CMK (cell line): ENCODE measurements at regions not wholly inside any gene's neighbourhood (a gene's known extent, or its start where the extent isn't known, plus 50 kb on each side); places are given as distances from the start of the nearest gene placed in this dataset.
A peak's percentile ranks its signal among the peaks of the same experiment; 100 is the strongest.

Experiments used
- DNase-seq: peaks from one replicate; pipeline ENCODE4 v3.0.0-alpha.2; 2010; ENCODE audit warnings: low read depth

DNA sequence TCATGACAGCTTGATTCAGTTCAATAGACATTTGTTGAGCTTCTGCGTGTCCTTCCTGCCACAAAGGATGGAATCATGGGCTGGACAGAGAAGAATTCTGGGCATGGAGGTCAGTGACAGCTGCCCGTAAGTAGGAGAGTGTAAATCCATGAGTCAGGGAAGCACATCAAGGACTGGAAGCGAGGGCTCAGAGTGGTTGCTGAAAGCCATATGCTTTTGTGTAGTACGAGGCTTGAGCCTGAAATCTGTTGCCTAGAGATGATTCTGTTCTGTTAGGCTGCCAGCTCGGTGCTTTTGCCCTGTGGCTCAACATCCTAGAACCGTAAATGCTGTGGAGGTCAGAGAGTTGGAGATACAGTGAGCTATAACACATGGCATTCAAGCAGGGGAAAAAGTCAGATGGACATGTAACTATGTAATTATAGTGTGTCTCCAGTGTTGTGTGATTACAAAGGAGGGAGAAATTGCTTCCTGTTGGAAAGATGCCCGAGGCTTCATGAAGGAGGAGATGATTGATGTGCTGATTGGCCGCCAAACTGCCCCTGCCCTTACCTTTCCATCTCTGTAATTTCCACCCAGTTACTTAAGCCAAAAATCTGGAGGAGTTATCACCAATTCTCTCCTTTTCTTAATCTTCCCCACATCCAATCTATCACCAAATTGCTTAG, 92.8 kb upstream of the CACNA1E start:
- no peak for DNase-seq

GRCh38 chr1:181391301-181391900, 91.9 kb upstream of the CACNA1E start:
- DNase-seq = no peak

DNA sequence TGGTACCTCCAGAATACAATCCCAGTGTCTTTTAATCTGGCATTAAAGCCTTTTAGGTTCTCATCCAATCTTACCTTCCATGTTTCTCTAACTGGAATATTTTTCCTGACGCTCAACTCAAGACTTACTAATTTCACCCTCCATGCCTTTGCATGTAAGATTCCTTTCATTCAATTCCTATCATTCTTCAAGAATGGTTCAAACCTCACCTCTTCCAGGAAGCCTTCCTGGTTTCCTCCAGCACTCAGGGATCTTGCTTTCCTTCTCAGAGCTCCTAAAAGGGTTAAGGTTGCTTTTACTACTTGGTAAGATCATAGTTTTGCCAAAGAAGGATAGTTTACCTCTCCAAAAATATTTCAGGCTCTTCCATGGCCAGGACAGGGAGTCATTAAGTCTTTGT, 91.2 kb upstream of the CACNA1E start:
- DNase-seq = no peak

DNA sequence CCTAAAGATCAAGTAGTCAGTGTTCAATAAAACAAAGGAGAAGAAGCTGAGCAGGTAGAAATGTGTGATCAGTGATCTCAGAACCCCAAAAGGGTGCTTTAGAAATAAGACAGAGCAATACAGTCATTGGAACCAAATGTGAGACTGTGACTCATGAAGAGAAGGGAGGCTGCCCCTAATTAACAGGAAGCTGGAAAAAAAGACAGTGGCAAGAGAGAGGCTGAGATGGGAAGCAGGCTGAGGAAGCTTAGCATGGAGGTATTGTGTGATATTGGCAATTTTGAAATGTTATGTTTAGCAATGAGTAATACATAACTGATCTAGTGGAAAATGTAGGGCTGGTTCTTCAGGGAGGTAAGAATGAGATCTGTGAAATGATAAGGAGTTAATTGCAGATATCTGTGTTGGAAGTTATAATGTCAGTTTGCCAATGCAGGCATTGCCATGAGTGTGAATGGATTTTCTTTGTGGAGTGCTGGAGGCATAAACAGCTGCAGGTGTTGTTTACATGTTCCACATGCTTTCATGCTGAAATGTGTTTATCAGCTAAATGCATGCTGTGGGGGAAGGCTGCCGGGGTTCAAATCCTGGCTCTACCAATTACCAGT, 90.6 kb upstream of the CACNA1E start:
- no peak for DNase-seq

GRCh38 chr1:181394766-181395165, 88.6 kb upstream of the CACNA1E start:
- DNase-seq = no peak

GRCh38 chr1:181396171-181396670, 87.1 kb upstream of the CACNA1E start:
- no peak for DNase-seq

DNA sequence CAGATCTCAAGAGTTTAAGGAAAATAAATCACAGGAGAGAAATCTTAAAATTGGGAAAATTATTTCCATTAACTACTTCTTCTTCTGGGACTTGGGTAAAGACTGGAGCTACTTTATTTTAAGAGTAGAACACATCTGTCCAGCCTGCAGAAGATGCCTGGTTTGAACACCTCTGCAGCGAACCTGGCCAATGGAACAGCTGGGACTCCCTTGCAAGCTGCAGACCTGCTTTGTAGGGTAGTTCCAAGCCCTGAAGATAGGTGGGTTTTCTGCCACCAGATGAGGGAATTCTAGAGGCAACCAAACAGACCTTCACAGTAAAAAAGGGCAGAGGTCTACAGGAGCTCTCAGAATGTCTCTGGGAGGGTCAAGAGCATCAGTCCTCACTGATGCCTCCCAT, 86.5 kb upstream of the CACNA1E start:
- no peak for DNase-seq

DNA sequence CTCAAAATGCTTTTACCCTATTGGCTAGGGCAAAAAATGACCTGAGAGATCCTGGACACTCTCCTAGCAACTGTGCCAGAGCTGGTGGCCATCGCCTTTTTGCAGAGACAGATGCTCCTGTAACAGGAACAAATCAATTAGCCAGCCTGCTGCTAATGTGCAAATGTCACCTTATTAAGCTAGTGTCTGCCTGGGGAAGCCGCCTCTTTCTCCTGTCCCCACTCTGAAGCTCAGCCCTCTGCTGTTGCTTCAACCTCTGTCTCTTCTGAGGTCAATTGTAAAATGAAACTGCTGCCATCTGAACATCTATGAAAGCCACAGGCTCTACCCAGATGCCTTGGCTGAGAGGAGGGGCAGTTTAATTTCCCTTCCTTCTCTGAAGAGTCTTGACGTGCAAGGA, 85.5 kb upstream of the CACNA1E start:
- no peak for DNase-seq

- DNase-seq = no peak
Measured at GRCh38 chr1:181398544-181398943, 84.8 kb upstream of the CACNA1E start.

GRCh38 chr1:181405584-181405983, 77.7 kb upstream of the CACNA1E start:
- no peak for DNase-seq

DNA sequence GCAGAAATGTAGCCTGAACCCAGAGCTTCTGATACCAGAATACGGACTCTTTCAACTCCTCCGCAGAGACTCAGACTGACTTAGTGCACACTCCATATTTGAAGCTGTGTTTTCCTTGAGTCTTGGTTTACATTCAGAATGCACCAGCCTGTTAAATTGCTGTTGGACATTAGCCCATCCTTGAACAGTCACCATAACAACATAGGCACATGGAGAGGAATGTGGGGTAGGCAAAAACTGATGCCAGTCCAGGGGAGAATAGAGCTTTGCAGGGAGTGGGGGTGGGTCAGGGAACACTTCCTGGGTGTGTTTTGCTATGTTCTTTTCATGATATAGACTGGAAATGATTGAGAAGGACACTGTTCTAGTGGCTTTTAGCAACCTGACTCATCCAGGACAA, 76.3 kb upstream of the CACNA1E start:
- DNase-seq = no peak

DNA sequence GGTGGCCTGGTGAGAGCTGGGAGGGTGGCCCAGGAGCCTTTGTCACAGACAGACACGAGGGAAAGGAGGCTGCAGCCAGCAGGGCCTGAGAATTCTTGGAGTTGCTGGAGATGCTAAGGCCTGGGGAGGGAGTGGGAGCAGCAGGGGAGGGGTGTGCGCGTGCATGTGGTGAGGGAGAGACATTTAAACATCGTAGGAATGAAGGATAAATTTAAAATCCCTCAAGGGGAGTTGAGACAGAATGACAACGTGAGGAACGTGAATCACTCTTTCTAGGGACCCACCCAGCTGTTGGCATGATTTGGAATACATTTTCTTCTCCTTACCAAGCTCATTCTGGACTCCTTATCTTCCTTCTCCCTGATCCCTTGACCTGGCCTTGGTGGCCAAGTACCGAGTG, 73.3 kb upstream of the CACNA1E start:
- no peak for DNase-seq

- no peak for DNase-seq
Measured at GRCh38 chr1:181412746-181413145, 70.6 kb upstream of the CACNA1E start.

DNA sequence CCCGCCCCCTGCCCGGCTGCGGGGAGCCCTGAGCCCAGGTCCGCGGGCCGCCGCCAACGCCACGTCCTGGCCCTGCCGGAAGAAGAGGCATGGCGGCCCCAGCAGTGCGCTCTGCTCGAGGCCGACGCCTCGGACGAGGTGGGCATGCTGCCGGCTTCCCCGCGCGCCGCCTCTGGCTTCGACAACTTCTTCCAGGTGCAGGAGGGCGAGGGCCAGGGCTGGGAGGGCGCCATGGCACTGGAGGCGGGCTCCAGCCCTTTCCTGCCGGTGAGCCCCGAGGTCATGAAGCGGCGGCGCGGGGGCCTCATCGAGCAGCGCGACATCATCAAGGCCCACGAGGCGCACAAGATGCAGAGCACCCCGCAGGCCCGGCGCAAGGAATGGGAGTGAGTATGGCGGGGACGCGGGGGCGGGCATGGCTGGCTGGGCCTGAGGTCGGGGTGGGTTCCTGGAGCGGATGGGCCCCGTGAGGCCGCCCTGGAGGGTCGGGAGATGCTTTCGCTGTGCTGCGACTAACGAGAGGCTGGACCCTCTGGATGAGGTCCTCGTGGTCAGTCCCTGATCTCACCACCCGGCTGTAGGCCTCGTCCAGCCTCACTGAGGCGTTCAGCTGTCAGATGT, 70.0 kb upstream of the CACNA1E start:
- DNase-seq = no peak

DNA sequence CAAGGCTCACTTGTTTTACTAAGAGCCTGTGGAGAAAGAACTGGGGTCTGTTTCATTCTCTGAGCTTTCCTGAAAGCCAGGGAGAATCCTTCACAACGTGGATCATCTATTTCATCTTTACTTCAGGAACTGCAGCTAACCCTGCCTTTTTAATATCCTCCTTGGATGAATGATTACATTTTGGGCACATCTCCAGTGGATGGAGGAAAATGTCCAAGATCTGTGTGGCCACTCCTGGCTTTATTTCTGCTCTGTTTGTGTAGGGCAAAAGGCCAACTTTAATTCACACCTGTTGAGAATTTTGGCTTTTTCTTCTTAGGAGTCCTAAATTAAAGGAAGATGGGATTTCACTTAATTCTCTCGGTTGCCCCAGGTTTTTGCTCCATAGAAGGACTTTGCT, 69.5 kb upstream of the CACNA1E start:
- DNase-seq = no peak

GRCh38 chr1:181416268-181416860, 67.0 kb upstream of the CACNA1E start:
- DNase-seq = no peak

DNA sequence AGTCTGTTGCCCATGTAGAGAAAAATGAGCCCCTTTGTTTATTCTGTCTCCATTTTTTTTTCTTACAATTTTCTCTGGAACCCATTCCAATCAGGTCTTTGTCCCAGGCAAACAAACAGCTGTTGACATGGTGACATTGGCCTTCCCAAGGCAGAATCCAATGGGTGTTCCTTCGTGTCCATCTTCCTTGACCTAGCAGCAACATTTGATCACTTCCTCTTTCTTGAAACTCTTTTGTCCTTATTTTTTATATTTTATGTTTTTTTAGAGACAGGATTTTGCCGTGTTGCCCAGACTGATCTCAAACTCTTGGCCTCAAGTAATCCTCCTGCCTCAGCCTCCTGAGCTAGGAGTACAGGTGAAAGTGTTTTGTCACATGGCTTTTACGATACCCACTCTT, 65.4 kb upstream of the CACNA1E start:
- DNase-seq = no peak

GRCh38 chr1:181423301-181423918, 59.9 kb upstream of the CACNA1E start:
- DNase-seq = peak; percentile 11

GRCh38 chr1:181424786-181425403, 58.4 kb upstream of the CACNA1E start:
- peak; percentile 17 for DNase-seq

DNA sequence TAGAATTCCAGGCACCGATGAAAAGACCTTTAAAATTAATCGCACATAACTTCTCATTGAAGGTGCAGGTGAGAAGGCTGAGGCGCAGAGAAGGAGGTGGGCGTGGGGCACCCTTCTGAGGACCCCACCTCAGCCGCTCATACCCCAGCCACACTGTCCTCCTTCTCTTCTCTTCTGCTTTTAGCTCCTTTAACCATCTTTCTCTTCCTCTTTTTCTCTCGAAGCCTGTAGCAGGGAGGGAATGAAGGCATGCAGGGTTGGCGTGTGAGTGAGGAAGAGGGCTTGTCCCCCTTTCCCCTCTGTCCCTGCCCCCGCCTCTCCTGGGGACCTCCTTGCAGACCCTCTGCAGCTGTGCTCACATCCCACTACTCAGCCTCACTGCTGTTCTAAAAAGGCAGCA, 57.8 kb upstream of the CACNA1E start:
- DNase-seq = no peak

DNA sequence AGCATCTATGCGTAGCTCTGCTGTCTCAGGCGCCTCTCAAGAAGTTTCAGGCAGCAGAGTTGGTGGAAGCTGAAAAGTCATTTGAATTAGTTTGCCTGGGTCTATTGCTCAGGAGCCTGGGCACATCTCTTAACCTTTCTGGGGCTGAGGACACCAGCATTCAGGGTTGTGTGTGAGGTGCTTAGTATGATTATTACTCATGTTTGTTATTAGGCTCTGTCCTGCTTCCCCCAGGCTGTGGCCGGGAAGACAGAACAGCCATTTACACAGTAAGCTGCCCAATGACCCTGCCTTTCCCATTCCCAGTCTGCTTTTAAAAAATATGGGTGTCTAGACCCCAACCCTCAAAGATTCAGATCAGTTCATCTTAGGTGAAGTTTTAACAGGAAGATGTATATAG, 53.9 kb upstream of the CACNA1E start:
- no peak for DNase-seq
